Uterus (tissue), 3 donors: ENCODE measurements at regions not wholly inside any gene's neighbourhood (a gene's known extent, or its start where the extent isn't known, plus 50 kb on each side); places are given as distances from the start of the nearest gene placed in this dataset.
A peak's percentile ranks its signal among the peaks of the same experiment; 100 is the strongest.

ENCODE experiments used
- DNase-seq, 2 donors: peaks; one replicate each; pipeline ENCODE4 v3.0.0-alpha.2; 2019 to 2020
- H3K27ac ChIP-seq, 2 donors: fragments of 200-600 bp; sonication (generic); 1 replicate in 1 of 2; 2 replicates in 1 of 2; pipeline ENCODE4 v1.5.1; 2016 to 2018
- H3K27me3 ChIP-seq, 2 donors: fragments of 200-600 bp; sonication (generic); one replicate each; pipeline ENCODE4 v1.5.1; 2018 to 2019; ENCODE audit warnings: control low read depth in 1 of 2
- H3K36me3 ChIP-seq, 2 donors: fragments of 200-600 bp; sonication (generic); one replicate each; pipeline ENCODE4 v1.5.1; 2019; ENCODE audit warnings: control low read depth in 1 of 2
- H3K4me1 ChIP-seq, 2 donors: fragments of 200-600 bp; sonication (generic); one replicate each; pipeline ENCODE4 v1.5.1; 2018 to 2019; ENCODE audit warnings: control low read depth in 1 of 2
- H3K4me3 ChIP-seq, 2 donors: fragments of 200-600 bp; sonication (generic); 1 replicate in 1 of 2; 2 replicates in 1 of 2; pipeline ENCODE4 v1.5.1; 2018 to 2019; ENCODE audit warnings: mild to moderate bottlenecking in 1 of 2
- H3K9me3 ChIP-seq, 2 donors: fragments of 200-600 bp; sonication (generic); one replicate each; pipeline ENCODE4 v1.5.1; 2019; ENCODE audit warnings: control low read depth in 1 of 2
- CTCF ChIP-seq, 4 experiments: fragments of 200-600 bp in 2 of 4; fragments of 450-650 bp in 2 of 4; sonication (generic) in 2 of 4; IDR thresholded peaks; one replicate each; pipeline ENCODE4 v1.5.1; 2016 to 2019; ENCODE audit warnings: antibody characterized with exemption in 4 of 4, mild to moderate bottlenecking in 2 of 4, moderate library complexity in 1 of 4
- POLR2A ChIP-seq, 2 donors: fragments of 450-650 bp; IDR thresholded peaks; one replicate each; pipeline ENCODE4 v1.6.1; 2016; ENCODE audit warnings: antibody characterized with exemption in 2 of 2, mild to moderate bottlenecking in 1 of 2, moderate library complexity in 1 of 2
- intact Hi-C: fragments of 100-400 bp; cut with DNase I; formaldehyde crosslinking; loops from one replicate; pipeline ENCODE4 v1.15.1; 2023; ENCODE audit warnings: low total_unique reads
- donor health status: DM: yes; HTN: yes; CAD: no.

- intact Hi-C loops, result no loop called here
- H3K4me1 ChIP-seq, result no peaks in the 10 kb centered on the region
- no peak for TF ChIP-seq POLR2A (IDR thresholded peaks at IDR 0.05)
Observed at GRCh38 chr1:222910699-222911098, 95.9 kb downstream of the DISP1 start.

GRCh38 chr1:222911866-222912265 is 97.0 kb downstream of the DISP1 start:
- Histone ChIP-seq H3K4me3 (no peak overlapping the region), H3K4me1 (no peaks in the 10 kb centered on the region), H3K27me3 (no peaks in the 10 kb centered on the region), H3K9me3 (peaks cover 0 to 3% of the 10 kb centered on the region in 2 donors), H3K27ac (no peak overlapping the region), H3K36me3 (no peaks in the 10 kb centered on the region)
- intact Hi-C loops, result no loop called here
- no peak for DNase-seq
- TF ChIP-seq POLR2A (IDR thresholded peaks at IDR 0.05) (no peak), CTCF (IDR thresholded peaks at IDR 0.05) (no peak)

More at GRCh38 chr1:222910699-222911098, 95.9 kb downstream of the DISP1 start:
- H3K36me3 ChIP-seq, result no peaks in the 10 kb centered on the region
- H3K9me3 ChIP-seq, result no peaks in the 10 kb centered on the region
- DNase-seq, result no peak
- H3K4me3 ChIP-seq, result no peak overlapping the region
- H3K27ac ChIP-seq, result no peak overlapping the region
- H3K27me3 ChIP-seq, result no peaks in the 10 kb centered on the region

GRCh38 chr1:222912730-222913129 is 97.9 kb downstream of the DISP1 start:
- Histone ChIP-seq H3K4me1 (no peaks in the 10 kb centered on the region), H3K36me3 (no peaks in the 10 kb centered on the region), H3K27ac (peak overlapping the region in 1 of 2 donors; percentile 17), H3K27me3 (no peaks in the 10 kb centered on the region), H3K9me3 (peaks cover 0 to 7% of the 10 kb centered on the region in 2 donors), H3K4me3 (no peak overlapping the region)
- no peak for DNase-seq
- intact Hi-C loops, result no loop called here
- TF ChIP-seq CTCF (IDR thresholded peaks at IDR 0.05) (no peak), POLR2A (IDR thresholded peaks at IDR 0.05) (no peak)

- H3K27me3 ChIP-seq, result no peaks in the 10 kb centered on the region
- H3K36me3 ChIP-seq, result no peaks in the 10 kb centered on the region
- DNase-seq, result no peak
- H3K27ac ChIP-seq, result no peak overlapping the region
- H3K4me3 ChIP-seq, result no peak overlapping the region
- no peaks in the 10 kb centered on the region for H3K4me1 ChIP-seq
- intact Hi-C loops, result no loop called here
- peaks cover 0 to 7% of the 10 kb centered on the region in 2 donors for H3K9me3 ChIP-seq
- TF ChIP-seq POLR2A (IDR thresholded peaks at IDR 0.05) (no peak), CTCF (IDR thresholded peaks at IDR 0.05) (no peak)
Observed at GRCh38 chr1:222914861-222915632, 100.2 kb downstream of the DISP1 start.

- DNase-seq, result no peak
- intact Hi-C loops, result no loop called here
- no peak overlapping the region for H3K4me3 ChIP-seq
Observed at GRCh38 chr1:222916100-222916499, 101.3 kb downstream of the DISP1 start.

More at GRCh38 chr1:222916100-222916499, 101.3 kb downstream of the DISP1 start:
- Histone ChIP-seq H3K36me3 (no peaks in the 10 kb centered on the region), H3K27me3 (no peaks in the 10 kb centered on the region), H3K4me1 (no peaks in the 10 kb centered on the region), H3K9me3 (peaks cover 0 to 7% of the 10 kb centered on the region in 2 donors), H3K27ac (no peak overlapping the region)
- no peak for TF ChIP-seq CTCF (IDR thresholded peaks at IDR 0.05)
- no peak for TF ChIP-seq POLR2A (IDR thresholded peaks at IDR 0.05)
